GM18909 (cell line): ENCODE measurements at regions not wholly inside any gene's neighbourhood (a gene's known extent, or its start where the extent isn't known, plus 50 kb on each side); places are given as distances from the start of the nearest gene placed in this dataset.
"Not testable (repeated sequence)": the region's sequence is repeated elsewhere in the genome, so short reads cannot be mapped to it uniquely, and the experiment has no call there.

Experiments used
- ATAC-seq: cut with Tn5 transposase; IDR thresholded peaks from one replicate; pipeline ENCODE4 v1.9.1; 2021; ENCODE audit warnings: mild to moderate bottlenecking; ENCODE audit not compliant: unreplicated experiment, poor library complexity

DNA sequence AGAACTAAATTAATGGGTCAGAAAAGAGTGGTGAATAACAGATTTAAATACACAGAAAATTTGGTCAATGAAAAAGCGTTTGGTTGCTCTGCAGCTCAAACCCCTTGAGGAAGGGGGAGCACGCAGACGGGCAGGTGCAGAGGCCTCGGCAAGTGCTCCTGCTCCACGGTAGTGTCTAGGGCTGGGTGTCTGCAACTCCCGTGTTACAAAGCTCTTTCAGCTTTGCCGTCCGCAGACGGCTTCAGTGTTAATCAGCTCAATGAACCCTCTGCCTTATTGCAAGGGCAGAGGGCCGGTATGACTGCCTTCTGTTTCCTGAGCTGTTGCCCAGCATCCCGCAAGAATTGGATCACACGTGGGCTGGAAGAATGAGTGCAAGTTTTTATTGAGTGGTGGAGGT, 125.7 kb upstream of the TRHDE start:
- ATAC-seq: no peak

DNA sequence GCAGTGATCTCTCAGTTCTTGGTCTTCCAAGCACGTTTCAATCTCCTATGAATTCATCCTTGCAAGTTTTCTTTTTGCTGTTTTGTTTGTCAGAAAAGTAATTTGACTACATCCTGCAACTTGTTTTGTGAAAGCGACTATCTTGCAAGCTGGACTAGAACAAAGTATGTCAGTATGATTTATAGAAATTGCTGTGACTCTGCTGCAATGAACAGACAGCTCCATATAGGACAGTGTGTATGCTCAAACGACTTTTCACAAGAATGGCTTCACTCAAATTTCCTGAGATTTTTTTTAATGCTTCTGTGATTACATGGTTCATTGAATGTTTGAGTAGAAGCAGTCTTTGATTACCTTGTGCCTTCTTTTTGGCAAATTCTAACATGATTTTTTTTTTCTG, 123.5 kb upstream of the TRHDE start:
- no peak for ATAC-seq

DNA sequence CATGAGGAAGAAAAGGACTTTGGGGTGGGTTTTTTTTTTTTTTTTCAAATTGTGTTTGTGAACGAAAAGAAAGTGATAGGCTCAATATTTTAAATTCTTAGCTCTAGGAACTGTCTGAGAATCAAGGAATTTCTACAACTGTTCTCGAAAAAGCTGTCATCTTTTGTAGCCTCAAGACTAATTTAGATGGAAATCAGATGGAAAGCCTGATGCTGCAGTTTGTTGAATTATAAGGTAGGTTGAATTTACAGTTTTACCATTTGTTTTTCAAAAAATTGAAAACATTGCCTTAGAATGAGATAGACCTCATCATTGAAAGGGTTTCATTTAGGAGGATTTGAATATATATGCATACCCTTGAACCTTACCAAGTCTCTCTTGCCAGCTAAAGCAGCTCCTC, 109.3 kb upstream of the TRHDE start:
- ATAC-seq: no peak

DNA sequence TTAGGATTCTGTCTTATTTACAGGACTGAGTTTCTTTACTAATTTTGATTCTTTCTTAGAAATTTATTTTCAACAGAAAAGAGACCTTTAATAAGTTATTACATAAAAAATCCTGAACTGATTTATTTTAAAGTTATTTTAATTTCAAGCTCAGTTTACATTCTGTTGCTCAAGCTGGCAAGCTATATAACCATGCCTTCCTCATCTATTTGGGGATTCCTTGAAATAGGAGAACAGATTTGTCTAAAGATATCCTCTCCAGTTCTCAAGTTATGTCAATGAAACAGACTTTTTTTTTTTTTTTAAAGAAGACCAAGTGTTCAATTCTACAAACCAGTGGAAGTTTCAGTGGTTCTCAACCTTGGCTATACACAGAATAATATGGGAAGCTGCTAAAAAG, 103.3 kb upstream of the TRHDE start:
- ATAC-seq: no peak

DNA sequence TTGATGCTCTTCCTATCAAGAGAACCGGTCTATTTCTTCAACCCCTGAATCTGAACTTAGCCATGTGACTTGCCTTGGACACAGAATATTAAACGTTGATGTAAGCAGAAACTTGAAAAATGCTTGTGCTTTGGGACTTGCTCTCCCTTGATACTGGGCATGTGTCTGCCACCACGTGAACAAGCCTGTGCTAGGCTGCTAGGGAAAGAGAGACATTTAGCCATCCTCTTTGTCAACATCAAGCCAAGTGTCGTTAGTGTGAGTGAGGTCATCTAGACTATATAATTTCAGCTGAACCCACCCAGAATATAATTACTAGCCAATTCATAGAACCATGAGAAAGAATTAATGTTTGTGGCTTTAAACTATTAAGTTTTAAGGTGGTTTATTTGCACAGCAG, 98.2 kb upstream of the TRHDE start:
- ATAC-seq: no peak

DNA sequence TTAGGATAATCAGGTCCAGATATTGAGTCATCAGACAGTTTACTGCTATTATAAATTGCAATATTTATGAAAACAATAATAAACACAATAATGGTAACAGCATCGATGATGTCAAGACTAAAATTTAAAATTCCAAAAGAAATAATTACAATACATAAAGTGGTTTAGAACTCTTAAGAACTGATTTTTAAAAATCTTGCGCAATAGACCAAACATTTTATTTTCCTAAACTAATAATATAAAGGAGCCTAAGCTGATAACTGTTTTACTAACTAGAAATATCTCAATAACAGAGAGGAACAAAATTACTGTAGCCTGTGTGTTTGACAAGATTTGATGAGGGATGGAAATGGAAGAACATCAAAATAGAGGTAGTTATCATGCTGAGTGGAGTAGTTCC, 93.9 kb upstream of the TRHDE start:
- no peak for ATAC-seq

DNA sequence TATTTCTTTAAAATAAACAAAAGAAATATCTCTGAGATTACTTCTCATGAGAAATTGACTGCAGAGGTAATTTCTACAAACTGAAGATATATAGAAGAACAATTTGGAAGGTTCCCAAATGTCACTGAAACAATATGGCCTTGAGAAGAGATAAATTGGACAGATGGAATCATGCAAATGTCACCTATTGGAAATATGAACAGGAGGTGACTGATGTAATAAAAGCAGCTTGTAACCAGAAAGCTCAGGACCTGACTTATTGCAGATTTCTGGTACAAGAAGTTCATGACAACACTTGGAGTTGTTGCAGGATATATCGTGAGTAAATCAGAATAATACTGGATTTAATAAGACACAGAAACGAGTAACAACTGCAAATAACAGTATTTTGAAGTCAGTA, 93.3 kb upstream of the TRHDE start:
- no peak for ATAC-seq

DNA sequence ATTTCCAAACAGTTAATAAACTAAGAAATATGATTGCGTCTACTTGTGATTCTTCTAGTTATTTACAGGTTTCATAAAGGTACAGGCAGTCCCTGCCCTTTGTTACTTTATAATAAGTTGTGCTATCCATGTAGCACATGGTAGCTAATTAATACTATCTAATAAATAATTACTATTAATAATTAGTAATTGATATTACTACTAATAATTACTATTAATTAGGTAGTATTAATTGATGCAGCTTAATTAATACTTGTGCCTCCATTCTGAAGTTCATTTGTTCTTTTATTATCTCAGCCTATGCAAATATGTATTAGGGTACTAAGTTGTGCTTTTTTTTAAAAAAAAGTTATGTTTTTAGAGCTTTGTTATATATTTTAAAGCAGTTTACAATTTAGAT, 92.3 kb upstream of the TRHDE start:
- no peak for ATAC-seq

DNA sequence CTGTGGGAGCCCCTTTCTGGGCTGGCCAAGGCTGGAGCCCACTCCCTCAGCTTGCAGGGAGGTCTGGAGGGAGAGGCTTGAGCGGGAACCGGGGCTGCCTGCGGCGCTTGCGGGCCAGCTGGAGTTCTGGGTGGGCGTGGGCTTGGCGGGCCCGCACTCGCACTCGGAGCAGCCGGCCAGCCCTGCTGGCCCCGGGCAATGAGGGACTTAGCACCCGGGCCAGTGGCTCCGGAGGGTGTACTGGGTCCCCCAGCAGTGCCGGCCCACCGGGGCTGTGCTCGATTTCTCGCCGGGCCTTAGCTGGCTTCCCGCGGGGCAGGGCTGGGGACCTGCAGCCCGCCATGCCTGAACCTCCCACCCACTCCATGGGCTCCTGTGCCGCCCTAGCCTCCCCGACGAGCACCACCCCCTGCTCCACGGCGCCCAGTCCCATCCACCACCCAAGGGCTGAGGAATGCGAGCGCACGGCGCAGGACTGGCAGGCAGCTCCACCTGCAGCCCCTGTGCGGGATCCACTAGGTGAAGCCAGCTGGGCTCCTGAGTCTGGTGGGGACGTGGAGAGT, 87.1 kb upstream of the TRHDE start:
- not testable (repeated sequence) for ATAC-seq

DNA sequence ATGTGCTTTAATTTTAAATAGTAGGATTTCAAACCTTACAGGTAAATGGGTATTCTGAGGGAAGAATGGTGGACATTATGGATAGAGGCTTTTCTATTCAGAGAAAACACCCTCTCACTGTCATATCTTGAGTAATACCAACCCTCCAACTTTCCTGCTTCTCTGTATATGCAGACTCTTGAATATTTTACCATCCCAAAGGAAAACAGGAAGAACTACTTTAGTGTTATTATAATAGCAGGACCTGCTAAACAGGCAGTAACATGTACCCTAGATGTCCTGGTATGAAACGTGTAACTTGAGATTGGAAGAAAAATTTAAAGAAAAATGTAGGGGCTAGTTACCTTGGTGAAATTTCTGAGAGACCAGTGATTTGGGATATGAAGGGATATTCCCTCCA, 82.9 kb upstream of the TRHDE start:
- no peak for ATAC-seq

DNA sequence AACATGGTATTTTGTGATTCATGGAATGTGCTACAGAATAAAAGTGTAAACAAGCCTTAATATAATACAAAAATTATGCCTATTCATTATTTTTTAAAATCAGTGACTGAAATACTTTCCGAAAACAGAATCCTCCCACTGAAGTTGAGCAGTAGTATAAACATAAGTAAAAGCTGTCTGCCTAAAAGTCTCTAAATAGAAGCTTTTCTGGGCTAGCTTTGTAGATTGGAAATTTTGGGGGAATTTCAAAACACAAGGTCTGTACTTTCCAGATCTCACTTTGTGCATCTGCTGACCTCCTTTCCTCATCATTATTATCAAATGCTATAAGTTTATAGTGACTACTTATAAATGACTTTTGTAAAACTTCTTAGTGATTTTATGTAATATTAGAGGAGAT, 80.4 kb upstream of the TRHDE start:
- ATAC-seq: no peak

DNA sequence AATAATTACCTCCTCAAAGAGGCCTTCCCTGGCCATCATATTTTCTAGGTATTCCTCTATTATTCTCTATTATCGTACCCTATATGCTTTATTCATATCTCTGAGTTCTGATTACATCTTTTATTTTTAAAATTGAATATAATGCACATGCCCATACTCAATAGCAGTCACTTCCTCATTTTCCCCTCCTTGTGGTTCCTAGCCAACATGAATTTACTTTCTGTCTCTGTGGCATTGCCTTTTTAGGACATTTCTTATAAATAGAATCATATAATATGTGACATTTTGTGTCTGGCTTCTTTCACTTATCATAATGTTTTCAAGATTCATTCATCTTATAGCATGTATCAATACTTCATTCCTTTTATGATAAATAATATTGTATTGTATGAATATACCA, 74.4 kb upstream of the TRHDE start:
- no peak for ATAC-seq

DNA sequence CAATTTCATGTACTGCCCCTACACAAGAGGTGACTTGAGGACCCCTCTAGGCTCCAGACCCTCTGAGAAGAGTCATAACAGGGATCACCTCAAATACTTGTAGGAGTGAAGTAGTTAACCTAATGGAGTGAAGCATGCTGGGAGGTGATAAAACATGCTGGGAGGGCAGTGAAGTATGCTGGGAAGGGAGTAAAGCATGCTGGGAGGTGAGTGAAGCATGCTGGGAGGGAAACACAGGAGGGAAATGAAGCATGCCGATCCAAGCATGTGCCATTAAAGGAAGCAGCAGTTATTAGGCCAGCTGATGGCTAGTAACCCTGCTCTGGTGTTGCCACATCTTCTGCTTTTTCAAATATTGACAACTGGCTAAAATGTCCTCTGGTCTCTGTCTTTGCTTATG, 70.7 kb upstream of the TRHDE start:
- no peak for ATAC-seq

DNA sequence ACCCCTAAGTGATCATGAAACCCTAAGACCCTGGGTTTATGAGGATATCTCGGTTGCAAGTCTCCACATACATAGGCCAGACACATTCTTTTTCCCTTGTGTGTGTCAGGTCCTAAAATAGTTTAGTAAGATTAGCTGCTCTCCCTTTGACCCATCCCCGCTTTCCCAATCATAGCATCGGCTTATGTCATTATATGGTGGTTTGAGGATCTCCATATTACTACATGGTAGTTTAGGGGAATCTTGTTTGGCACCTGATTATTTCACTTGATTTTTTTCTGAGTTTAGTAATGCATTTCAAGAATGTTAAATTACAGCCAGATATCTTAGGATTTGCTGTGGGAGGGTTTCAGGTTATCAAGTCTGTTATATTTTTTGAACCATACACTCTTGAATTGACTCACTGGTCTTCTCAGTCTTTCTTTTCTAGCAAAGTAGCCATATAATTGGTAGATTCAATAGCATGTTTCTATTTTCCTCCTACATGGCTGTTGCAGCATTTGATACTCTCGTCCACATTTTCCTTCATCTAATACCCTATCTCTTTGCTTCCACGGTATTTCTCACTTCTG, 68.3 kb upstream of the TRHDE start:
- no peak for ATAC-seq

DNA sequence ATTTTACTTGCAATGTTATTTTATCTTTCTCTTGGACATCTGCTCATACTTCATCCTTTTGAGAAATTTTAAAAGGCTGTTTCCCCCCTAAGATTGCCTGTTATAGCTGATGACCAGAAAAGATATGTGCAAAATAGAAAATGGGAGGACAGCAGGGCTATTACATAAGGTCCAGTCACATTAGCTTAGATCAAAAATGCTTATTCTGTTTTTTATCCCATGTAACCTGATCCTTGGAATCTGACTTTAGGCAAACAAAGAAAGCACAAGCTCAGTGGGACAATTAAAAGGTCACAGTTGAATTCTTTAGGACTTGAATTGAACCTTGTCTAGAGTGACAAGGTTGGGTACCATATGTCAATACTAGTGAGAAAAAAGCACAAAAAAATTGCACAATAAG, 65.1 kb upstream of the TRHDE start:
- no peak for ATAC-seq

DNA sequence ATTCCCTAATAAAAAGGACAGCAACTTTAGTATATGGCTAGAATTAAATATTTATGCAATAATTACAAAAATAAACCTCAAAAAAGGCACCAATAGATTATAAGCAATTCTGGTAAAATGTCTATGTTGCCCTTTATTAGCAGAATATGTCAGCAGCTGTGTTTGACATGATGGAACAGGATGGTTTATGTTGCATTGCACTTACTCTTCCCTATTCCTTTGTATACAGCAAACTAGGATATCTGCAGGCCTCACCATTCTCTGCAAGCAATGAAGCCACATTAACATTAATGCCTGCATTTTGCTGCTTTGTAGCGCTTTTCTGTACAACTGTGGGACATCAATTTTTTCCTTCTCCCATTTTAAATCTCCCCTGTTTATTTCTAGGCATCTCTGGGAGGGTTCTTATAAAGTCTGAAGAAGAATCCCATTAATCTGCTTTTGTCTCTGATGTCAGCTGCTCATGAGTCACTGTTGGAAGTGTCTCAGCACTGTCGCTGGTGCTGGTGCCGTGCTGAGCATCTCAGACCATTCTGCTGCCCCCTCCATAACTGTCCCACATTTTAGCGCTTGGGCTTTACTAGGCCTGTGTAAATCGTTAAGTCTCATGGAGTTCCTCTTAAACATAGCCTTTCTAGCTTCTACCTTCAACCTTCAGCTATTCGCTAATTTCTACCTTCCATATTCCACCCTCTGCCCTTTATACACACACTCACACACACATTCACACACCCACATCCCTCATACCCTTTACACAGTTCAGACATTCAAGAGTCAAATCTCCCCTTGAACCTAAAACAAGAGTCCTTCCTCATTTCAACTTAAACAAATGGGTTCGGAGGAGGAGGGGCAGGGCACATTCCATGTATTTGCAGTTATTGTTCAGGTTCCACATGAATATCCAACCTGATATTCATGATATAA, 64.4 kb upstream of the TRHDE start:
- ATAC-seq: no peak

DNA sequence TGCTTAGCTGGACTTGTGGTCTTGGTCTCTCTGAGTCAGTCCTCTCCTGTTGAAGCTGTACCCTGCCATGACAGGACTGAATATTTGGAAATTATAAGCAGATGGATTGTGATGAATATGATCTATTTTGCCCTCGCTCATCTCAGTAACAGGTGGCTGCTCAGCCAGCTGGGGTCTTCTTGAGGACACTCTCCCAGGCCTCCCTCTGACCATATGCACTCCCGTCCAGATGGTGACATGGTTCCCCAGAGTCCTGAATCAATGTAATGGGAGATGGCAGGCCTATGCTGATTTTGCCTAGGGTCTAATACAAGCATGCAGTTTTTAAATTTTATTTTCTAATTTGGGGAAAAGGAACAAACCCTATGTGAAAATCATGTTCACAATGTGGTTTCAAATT, 63.1 kb upstream of the TRHDE start:
- no peak for ATAC-seq

DNA sequence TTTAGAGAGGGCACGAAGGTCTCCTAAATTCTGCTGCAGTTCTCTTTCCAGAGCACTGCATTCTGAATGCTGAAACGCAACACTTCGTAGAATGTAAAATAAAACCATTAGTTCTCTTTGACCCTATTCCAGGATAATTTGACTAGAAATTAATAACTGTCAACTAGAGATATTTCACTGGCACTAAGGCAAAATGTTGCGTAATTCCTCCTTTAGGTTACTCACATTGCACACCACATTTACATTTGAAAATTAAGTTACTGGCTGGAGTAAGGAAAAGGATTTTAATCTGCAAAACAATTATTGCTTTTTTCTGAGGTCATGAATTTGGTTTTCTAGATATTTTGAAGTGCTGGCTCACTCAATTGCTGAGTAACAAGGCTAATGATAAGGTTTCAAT, 58.0 kb upstream of the TRHDE start:
- no peak for ATAC-seq

DNA sequence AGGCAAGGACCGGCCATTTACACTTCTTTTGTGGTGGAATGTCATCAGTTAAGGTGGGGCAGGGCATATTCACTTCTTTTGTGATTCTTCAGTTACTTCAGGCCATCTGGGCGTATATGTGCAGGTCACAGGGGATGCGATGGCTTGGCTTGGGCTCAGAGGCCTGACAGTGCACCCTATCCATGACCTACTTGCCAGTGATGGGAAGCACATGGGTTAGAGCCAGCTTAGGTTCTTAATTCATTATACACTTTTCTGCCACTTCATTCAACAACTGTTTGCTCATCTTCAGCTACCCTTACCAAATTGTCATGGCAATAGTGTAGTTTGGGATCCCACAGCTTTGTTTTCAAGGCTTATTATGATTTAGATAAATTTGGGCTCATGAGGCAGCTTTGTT, 56.9 kb upstream of the TRHDE start:
- not testable (repeated sequence) for ATAC-seq

DNA sequence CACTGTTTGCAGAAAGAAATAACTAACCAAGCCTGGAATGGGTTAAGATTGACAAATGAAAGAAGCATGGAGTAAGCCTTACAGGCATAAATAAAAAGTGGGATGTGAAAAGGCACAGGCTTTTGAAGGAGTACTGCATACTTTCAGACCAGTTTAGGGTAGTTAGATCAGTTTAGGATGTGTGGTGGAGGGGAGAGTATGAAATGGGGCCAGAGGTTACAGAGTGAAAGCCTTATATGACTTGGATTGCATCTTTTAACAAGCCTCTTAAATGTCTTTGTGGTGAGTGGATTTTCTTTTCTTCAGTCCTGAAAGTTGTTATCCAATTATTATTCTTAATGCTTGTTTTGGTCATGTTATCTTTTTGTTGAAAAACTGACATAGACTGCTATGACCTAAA, 52.2 kb upstream of the TRHDE start:
- no peak for ATAC-seq
